ENCODE measurements at regions not wholly inside any gene's neighbourhood (a gene's known extent, or its start where the extent isn't known, plus 50 kb on each side); places are given as distances from the start of the nearest gene placed in this dataset.

DNA sequence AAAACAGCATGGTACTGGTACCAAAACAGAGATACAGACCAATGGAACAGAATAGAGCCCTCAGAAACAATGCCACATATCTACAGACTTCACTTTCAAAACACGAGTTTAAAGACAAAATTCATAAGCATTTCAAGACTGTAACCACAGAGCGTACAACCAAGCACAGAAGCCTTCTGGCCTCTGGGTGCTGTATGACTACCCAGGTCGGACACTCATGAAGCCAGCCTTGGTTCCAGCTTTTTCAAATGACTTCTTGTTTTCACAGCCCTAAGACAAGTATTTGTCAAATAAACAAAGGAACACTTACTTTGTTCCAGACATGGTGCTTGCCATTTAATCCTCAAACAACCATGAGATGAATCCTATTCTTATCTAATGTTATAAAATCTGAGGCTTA lies 536.1 kb upstream of the NR3C2 start:
- TF ChIP-seq, protein P1, sequence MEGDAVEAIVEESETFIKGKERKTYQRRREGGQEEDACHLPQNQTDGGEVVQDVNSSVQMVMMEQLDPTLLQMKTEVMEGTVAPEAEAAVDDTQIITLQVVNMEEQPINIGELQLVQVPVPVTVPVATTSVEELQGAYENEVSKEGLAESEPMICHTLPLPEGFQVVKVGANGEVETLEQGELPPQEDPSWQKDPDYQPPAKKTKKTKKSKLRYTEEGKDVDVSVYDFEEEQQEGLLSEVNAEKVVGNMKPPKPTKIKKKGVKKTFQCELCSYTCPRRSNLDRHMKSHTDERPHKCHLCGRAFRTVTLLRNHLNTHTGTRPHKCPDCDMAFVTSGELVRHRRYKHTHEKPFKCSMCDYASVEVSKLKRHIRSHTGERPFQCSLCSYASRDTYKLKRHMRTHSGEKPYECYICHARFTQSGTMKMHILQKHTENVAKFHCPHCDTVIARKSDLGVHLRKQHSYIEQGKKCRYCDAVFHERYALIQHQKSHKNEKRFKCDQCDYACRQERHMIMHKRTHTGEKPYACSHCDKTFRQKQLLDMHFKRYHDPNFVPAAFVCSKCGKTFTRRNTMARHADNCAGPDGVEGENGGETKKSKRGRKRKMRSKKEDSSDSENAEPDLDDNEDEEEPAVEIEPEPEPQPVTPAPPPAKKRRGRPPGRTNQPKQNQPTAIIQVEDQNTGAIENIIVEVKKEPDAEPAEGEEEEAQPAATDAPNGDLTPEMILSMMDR (IDR thresholded peaks at IDR 0.05): no peak
- TF ChIP-seq POLR2A (IDR thresholded peaks at IDR 0.05): no peak
